ENCODE measurements at regions not wholly inside any gene's neighbourhood (a gene's known extent, or its start where the extent isn't known, plus 50 kb on each side); places are given as distances from the start of the nearest gene placed in this dataset.
"Not testable (repeated sequence)": the region's sequence is repeated elsewhere in the genome, so short reads cannot be mapped to it uniquely, and the experiment has no call there.

DNA sequence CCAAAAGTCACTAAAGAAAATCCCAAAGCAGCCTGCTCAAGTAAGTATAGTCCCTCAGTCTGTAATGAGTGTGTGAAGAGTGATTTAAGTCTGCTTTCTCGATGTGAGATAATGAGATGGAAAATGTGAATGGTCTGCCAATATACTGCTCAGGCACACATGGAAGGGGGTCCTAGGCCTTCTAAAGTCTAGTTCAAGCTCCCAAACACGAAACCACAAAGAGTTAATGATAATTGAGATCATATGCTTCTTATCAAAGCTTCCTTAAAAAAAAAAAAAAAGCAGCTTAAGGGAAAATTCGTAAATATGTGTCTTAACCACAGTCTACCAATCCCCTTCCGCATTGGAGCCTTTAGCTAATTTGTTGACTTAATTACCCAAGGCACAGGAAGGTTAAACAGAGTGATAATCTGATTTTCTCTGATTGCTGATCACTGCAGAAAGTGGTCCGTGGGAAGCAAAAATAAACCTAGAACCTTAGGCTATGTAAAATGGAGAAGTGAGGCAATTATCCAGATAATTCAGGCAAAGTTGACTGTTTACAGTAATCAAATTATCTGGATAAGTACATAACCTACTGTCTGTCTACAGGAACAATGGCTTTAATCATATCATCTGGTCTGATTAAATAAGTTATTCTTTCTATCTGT, 172.9 kb downstream of the MBL2 start:
- no peak for DNase-seq (ENCODE audit: low read depth)

GRCh38 chr10:52604131-52604530, 168.5 kb downstream of the MBL2 start:
- DNase-seq (ENCODE audit: low read depth): not testable (repeated sequence)

GRCh38 chr10:52609071-52609470, 163.5 kb downstream of the MBL2 start:
- DNase-seq (ENCODE audit: low read depth): no peak

- no peak for DNase-seq (ENCODE audit: low read depth)
These were observed 162.9 kb downstream of the MBL2 start for GRCh38 chr10:52609626-52610240.

GRCh38 chr10:52615331-52615730, 157.3 kb downstream of the MBL2 start:
- DNase-seq (ENCODE audit: low read depth): no peak

DNA sequence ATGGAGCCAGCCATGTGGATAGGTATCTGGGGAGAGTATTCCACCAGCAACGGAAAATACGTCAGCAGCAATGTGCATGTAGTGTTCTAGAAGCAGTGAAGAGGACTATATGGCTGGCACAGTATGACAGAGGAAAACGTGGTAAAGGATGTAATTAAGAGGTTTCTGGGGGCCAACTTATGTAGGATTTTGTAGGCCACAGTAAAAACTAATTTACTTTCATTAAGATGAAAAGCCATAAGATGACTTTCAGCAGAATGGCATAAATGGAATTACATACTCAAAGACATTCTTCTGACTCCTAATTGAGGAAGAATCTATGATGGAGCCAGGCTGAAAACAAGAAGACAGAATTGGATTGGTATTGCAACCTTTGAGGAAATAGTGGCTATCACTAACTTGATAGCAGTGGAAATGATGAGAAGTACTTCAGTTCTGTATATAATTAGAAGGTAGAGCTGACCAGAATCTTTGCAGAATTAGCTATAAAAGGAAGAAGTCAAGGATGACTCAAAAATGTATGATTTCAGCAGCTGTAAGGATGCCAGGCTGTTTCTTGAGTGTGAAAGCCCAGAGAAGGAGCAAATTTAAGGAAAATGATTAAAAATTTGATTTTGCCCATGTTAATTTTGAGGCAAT, 156.7 kb downstream of the MBL2 start:
- no peak for DNase-seq (ENCODE audit: low read depth)

DNA sequence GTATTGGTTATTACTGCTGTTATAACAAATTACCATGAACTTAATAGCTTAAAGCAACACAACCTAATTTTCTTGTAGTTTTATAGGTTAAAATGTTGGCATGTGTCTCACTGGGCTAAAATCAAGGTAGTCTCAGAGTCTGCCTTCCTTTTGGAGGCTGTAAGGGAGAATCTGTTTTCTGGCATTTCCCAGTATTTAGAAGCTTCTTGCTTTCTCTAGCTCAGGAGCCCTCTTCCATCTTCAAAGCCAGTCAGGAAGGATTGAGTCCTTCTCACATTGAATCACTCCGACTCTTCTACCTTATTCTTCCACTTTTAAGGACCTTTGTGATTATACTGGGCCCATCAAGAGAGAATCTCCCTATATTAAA, 156.2 kb downstream of the MBL2 start:
- no peak for DNase-seq (ENCODE audit: low read depth)

- DNase-seq (ENCODE audit: low read depth): no peak
These were observed 155.2 kb downstream of the MBL2 start for GRCh38 chr10:52617346-52617745.

DNA sequence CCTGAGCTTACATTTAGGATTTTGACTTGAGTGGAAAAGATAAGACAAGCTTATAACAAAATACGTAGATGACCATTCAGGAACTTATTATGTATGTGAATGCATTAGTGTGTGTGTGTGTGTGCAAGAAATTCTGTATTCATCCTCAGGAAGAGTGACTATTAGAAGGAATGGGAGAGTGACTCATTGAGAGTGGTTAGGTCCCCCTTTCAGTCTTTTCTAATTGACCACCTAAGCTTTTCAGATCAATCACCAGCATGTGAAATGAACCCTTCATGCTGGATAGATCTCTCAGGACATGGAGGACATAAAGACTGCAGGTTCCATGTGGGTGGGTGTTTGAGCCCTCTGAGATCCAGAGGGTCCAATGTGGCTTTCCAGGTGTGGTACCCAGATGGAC, 153.5 kb downstream of the MBL2 start:
- no peak for DNase-seq (ENCODE audit: low read depth)

DNA sequence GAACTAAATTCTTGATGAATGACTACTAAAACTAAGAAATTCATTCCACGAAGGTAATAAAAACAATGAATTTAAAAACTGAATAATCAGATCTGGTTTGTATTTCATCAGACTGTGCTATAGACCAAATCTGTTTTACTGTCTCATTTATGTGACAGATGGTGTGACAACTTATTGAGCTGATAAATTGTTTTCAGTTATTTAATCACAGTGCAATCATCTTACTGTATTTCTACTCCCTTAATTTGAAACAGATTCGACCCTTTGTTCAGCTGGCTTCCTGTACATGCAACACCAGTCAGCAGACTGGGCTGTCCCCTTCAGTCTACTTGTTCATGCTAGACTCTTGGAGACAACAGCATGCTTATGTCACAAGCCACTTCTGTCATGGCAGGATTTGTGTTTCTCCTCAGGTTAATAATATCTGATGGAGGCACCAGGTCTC, 150.9 kb downstream of the MBL2 start:
- no peak for DNase-seq (ENCODE audit: low read depth)

GRCh38 chr10:52623761-52624160, 148.8 kb downstream of the MBL2 start:
- no peak for DNase-seq (ENCODE audit: low read depth)

DNA sequence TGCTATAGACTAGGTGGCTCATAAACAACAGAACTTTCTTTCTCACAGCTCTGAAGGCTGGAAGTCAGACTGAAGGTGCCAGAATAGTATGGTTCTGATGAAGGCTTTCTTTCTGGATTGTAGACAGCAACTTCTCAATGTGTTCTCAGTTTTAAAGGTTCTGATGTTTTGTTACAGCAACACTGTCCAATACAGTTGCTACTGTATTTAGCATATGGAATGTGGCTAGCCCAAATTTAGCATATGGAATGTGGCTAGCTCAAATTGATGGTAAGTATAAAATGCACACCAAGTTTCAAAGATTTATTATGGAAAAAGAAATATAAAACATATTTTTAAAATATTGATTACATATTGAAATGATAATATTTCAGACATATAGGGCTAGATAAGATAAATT, 145.3 kb downstream of the MBL2 start:
- no peak for DNase-seq (ENCODE audit: low read depth)

DNA sequence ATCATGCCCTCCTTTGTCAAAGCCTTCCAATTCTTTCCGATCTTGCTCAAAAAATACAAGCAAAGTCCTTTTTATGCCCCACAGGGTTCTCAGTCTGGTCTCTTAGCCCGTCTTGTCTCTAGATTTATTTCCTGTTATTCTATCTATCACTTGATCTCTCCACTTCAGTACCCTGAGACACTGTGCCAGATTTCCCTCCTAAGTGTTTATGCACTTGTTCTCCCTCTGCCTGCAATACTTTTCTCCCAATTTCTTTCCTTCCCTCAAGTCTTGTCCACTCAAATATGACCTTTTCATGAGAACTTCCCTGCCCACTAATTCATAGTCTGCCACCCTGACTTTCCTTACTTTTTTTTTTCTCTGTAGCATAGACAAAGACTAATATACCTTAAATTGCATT, 141.4 kb downstream of the MBL2 start:
- DNase-seq (ENCODE audit: low read depth): no peak

GRCh38 chr10:52631648-52632047, 140.9 kb downstream of the MBL2 start:
- no peak for DNase-seq (ENCODE audit: low read depth)

- no peak for DNase-seq (ENCODE audit: low read depth)
These were observed 140.0 kb downstream of the MBL2 start for GRCh38 chr10:52632591-52632990.

- no peak for DNase-seq (ENCODE audit: low read depth)
These were observed 139.3 kb downstream of the MBL2 start for GRCh38 chr10:52633266-52633665.

DNA sequence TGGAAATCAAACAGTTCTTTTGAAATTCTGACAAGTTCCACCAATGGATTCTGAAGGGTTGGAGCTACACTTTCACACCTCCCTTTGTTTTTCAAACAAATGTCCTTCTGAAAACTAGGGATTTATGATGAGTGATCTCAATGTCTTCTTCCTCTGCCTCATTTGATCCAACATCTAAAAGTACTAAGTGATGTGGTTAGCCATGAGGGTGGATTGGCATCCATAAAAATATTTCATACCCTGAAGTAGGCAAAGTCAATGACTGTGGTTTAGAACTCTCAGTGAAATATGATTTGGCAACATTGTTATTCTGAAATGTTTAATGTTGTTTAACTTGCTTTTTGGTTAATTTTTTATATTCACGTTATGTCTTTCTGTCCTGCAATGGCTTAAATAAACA, 136.9 kb downstream of the MBL2 start:
- no peak for DNase-seq (ENCODE audit: low read depth)

DNA sequence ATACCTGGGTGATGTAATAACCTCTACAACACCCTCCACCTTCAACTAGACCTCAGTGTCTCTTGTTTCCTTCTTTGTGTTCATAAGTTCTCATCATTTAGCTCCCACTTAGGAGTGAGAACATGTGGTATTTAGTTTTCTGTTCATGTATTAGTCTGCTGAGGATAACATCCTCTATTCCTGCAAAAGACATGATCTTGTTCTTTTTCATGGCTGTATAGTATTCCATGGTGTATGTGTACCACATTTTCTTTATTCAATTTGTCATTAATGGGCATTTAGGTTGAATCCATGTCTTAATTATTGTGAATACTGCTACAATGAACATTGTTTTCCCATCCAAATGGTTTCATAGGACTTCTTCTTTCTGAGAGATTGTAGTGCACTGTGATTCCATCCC, 135.7 kb downstream of the MBL2 start:
- DNase-seq (ENCODE audit: low read depth): no peak

DNA sequence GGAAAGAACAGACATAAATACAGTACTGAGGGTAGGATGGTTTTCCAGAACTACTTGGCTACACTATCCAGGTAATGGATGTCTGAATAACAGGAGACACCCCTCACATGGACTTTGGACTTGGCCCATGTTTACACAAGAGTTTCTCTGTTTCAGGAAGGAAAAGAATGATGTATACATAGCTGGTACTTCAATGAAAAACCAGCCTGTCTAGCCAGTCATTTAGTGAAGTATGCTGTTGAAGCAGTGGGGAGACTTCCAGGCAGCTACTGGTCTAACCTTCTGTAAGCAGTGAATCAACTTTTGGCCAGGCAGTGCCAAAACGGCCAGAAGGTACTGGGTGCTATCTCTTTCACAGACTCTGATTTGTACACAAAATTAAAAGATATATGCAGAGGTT, 135.0 kb downstream of the MBL2 start:
- no peak for DNase-seq (ENCODE audit: low read depth)

DNA sequence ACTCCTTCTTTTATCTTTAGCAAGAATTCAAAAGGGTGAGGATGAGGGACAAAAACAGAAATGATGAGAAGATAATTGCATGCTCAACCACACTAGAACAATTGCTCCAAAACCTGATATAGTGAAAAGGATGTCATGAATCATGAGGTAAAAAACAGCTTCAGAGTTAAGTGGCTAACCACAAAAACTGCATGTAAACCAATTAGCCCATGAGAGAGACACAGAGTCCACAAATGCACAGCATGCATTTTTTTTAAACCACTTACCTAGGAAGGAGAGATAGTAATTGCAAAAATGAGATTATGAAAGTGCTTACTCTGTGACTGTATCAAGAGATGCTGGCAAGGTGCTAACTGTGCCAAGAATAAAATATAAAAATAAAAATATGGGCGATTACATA, 132.9 kb downstream of the MBL2 start:
- DNase-seq (ENCODE audit: low read depth): peak; percentile 11

GRCh38 chr10:52642208-52642607, 130.4 kb downstream of the MBL2 start:
- no peak for DNase-seq (ENCODE audit: low read depth)

DNA sequence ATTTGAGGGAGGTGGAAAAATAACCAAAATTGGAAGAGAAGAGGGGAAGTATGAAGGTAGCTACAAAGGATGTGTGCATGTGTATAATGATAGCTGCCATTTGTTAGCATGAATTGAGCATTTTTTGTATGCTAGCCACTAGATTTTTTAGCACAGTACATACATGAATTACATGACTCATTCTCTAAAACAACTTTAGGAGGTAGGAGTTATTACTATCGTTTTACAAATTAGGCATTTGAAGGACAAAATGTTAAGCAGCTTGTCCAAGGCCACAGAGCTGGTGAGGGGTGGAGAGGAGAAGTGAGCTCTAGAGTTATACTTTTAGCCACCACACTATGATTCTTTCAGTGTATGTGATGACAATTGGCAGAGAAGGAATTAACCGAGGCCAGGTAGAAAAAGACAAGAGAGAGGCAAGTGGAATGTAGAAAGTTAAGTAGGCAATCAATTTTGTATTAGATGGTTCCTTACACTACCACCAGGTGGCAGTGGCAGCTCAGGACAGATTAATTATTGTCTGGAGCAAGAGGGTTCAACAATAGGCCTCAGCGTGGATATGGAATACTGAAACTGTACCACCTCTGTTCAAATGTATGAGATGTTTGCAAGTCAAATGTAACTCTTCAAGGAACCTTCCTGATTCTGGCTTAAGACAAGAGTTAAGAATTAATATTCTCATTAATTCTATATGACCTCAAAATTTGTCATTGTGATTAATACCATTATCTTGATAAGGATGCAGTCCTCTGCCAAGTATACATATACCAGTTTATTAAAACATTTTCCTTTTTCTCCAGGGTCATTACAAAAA, 128.0 kb downstream of the MBL2 start:
- DNase-seq (ENCODE audit: low read depth): peak; percentile 24

Measured in Daoy (cell line).